Left lung (tissue), 4 donors: ENCODE measurements at regions not wholly inside any gene's neighbourhood (a gene's known extent, or its start where the extent isn't known, plus 50 kb on each side); places are given as distances from the start of the nearest gene placed in this dataset.

Source experiments
- ATAC-seq: fragments of 200-7000 bp; cut with Tn5 transposase; one replicate; pipeline ENCODE4 v1.9.1; 2020; ENCODE audit warnings: moderate library complexity
- DNase-seq, 4 donors: peaks; one replicate each; pipeline ENCODE4 v3.0.0-alpha.2; 2013 to 2020
- H3K27ac ChIP-seq, 2 donors: fragments of 200-600 bp; sonication (generic) in 1 of 2; one replicate each; pipeline versions ENCODE4 v1.5.0 to v1.8.0; 2020 to 2021
- H3K27me3 ChIP-seq, 2 donors: fragments of 200-600 bp; sonication (generic) in 1 of 2; one replicate each; pipeline versions ENCODE4 v1.5.0 to v1.8.0; 2020 to 2021
- H3K36me3 ChIP-seq, 2 donors: fragments of 200-600 bp; sonication (generic) in 1 of 2; one replicate each; pipeline versions ENCODE4 v1.5.0 to v1.8.0; 2020 to 2021
- H3K4me1 ChIP-seq, 2 donors: fragments of 200-600 bp; one replicate each; pipeline ENCODE4 v1.8.0; 2021
- H3K4me3 ChIP-seq, 2 donors: fragments of 200-600 bp; sonication (generic) in 1 of 2; one replicate each; pipeline versions ENCODE4 v1.5.0 to v1.8.0; 2020 to 2021; ENCODE audit warnings: mild to moderate bottlenecking in 1 of 2
- H3K9me3 ChIP-seq, 2 donors: fragments of 200-600 bp; sonication (generic) in 1 of 2; one replicate each; pipeline versions ENCODE4 v1.5.0 to v1.8.0; 2020 to 2021
- intact Hi-C, 2 donors: fragments of 100-400 bp; cut with DNase I; formaldehyde crosslinking; loops; one replicate each; pipeline versions ENCODE4 v1.11.2 to v1.14.2; 2022
- TF ChIP-seq, protein P1 (sequence below), 2 donors: fragments of 200-600 bp; sonication (generic) in 1 of 2; IDR thresholded peaks; one replicate each; pipeline versions ENCODE4 v1.5.0 to v1.8.0; 2021; ENCODE audit warnings: antibody characterized with exemption in 2 of 2
- donor health status: DM: no; HTN: yes; CAD: no.
- donor health status: DM: no; HTN: no; CAD: no.

DNA sequence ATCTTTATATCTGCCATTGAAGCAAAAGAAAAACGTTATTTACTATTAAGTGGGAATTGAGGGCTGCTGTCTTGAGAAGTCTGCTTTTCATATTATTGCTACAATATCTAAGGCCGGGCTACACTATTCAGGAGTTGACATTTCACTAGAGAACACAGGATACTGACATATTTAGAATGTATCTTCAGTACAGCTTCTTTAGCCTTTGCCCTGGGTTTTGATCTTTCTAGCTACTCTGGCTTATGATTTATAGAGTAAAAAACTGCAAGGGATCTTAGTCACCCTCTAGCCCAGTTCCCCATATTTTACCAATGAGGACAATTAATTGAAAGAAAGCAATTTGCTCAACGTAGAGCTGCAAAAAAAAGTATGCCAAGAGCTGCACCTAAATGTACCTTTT lies 307.4 kb upstream of the DPPA4 start:
- TF ChIP-seq, protein P1, sequence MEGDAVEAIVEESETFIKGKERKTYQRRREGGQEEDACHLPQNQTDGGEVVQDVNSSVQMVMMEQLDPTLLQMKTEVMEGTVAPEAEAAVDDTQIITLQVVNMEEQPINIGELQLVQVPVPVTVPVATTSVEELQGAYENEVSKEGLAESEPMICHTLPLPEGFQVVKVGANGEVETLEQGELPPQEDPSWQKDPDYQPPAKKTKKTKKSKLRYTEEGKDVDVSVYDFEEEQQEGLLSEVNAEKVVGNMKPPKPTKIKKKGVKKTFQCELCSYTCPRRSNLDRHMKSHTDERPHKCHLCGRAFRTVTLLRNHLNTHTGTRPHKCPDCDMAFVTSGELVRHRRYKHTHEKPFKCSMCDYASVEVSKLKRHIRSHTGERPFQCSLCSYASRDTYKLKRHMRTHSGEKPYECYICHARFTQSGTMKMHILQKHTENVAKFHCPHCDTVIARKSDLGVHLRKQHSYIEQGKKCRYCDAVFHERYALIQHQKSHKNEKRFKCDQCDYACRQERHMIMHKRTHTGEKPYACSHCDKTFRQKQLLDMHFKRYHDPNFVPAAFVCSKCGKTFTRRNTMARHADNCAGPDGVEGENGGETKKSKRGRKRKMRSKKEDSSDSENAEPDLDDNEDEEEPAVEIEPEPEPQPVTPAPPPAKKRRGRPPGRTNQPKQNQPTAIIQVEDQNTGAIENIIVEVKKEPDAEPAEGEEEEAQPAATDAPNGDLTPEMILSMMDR (IDR thresholded peaks at IDR 0.05): no peak
- no peak for DNase-seq
- Histone ChIP-seq H3K4me3 (no peak overlapping the region), H3K27me3 (no peaks in the 10 kb centered on the region), H3K27ac (no peak overlapping the region), H3K36me3 (no peaks in the 10 kb centered on the region), H3K4me1 (no peaks in the 10 kb centered on the region), H3K9me3 (peaks cover 0 to 7% of the 10 kb centered on the region in 2 donors)
- intact Hi-C loops: no loop called here
- no peak for ATAC-seq

DNA sequence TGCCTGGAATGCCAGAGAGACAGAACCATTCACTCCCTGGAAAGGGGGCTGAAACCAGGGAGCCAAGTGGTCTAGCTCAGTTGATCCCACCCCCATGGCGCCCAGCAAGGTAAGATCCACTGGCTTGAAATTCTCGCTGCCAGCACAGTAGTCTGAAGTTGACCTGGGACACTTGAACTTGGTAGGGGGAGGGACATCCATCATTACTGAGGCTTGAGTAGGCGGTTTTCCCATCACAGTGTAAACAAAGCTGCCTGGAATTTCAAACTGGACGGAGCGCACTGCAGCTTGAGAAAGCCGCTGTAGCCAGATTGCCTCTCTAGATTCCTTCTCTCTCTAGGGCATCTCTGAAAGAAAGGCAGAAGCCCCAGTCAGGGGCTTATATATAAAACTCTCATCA lies 310.7 kb upstream of the DPPA4 start:
- no peak overlapping the region for H3K4me3 ChIP-seq
- H3K4me1 ChIP-seq: no peaks in the 10 kb centered on the region
- DNase-seq (peak in 1 of 4 donors; percentile 3), ATAC-seq (peak; percentile 52)
- H3K36me3 ChIP-seq: no peaks in the 10 kb centered on the region
- intact Hi-C loops: no loop called here
- no peak overlapping the region for H3K27ac ChIP-seq
- no peaks in the 10 kb centered on the region for H3K27me3 ChIP-seq
- TF ChIP-seq, protein P1 (IDR thresholded peaks at IDR 0.05): no peak
- peaks cover 0 to 17% of the 10 kb centered on the region in 2 donors for H3K9me3 ChIP-seq

DNA sequence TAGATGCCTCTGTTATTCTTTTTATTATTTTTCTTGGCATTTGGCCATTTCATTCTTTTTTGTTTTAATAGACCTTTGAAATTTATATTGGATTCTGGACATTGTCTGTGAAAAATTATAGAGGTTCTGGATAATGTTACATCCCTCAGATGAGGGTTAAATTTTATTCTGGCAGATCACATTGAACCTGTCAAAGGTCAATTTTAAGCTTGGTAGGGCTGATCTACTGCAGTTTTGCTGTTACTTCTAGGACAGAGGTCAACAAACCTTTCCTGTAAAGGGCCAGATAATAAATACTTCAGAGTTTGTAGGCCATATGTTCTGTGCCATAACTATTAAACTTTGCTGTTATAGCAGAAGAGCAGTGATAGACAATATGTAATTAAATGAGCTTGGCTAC lies 318.9 kb upstream of the DPPA4 start:
- intact Hi-C loops: no loop called here

DNA sequence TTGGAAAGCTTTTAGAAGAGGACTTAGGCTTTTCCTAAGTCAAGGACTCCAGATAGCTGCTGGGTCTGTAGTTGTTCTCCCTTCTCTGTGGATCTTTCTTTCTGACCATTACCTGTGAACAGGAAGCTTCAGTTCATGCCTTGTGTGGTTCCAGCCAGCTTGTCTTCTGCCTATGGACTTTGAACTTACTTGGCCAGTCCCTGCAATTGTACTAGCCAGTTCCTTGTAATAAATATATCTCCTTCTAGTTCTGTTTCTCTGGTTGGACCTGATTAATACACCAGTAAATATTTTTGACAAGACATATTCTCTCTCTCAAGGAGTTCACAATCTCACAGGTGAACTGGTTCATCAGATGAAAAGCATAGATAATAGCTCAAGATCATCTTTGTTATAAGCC lies 341.3 kb upstream of the DPPA4 start:
- Histone ChIP-seq H3K27ac (no peak overlapping the region), H3K36me3 (no peaks in the 10 kb centered on the region), H3K9me3 (no peaks in the 10 kb centered on the region), H3K4me3 (no peak overlapping the region), H3K27me3 (no peaks in the 10 kb centered on the region), H3K4me1 (no peaks in the 10 kb centered on the region)
- no peak for DNase-seq
- TF ChIP-seq, protein P1 (IDR thresholded peaks at IDR 0.05): no peak
- no peak for ATAC-seq
- intact Hi-C loops: no loop called here

More for the DNA sequence above, 318.9 kb upstream of the DPPA4 start:
- TF ChIP-seq, protein P1 (IDR thresholded peaks at IDR 0.05): no peak
- DNase-seq (no peak), ATAC-seq (no peak)
- Histone ChIP-seq H3K4me1 (no peaks in the 10 kb centered on the region), H3K27ac (no peak overlapping the region), H3K27me3 (no peaks in the 10 kb centered on the region), H3K9me3 (peaks cover 0 to 25% of the 10 kb centered on the region in 2 donors), H3K4me3 (no peak overlapping the region), H3K36me3 (no peaks in the 10 kb centered on the region)

DNA sequence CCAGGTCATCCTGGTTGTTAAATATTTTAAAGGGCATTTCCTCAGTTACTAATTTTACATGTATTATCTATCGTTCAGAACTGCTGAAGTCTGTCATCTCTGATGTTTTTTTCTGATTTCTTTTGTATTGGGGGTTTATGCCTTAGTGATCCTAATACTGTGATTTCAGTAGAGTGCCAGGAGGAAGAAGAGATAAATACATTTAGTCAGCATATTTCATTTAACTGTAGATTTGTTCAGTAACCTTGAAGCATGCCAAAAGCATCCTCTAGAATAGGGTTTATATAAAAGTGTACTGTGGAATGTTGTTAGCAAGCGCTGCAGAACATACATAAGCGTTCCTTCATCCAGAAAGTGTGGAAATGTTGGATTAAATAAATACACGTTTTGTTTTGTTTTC lies 342.3 kb upstream of the DPPA4 start:
- ATAC-seq (no peak), DNase-seq (no peak)
- Histone ChIP-seq H3K4me1 (no peaks in the 10 kb centered on the region), H3K36me3 (no peaks in the 10 kb centered on the region), H3K4me3 (no peak overlapping the region), H3K27ac (no peak overlapping the region), H3K27me3 (no peaks in the 10 kb centered on the region), H3K9me3 (no peaks in the 10 kb centered on the region)
- TF ChIP-seq, protein P1 (IDR thresholded peaks at IDR 0.05): no peak
- intact Hi-C loops: no loop called here
